Ovary (tissue), 7 donors: ENCODE measurements at regions not wholly inside any gene's neighbourhood (a gene's known extent, or its start where the extent isn't known, plus 50 kb on each side); places are given as distances from the start of the nearest gene placed in this dataset.

ENCODE experiments used
- DNase-seq, 5 donors: peaks; one replicate each; pipeline ENCODE4 v3.0.0-alpha.2; 2019 to 2020
- H3K27ac ChIP-seq, 2 donors: fragments of 200-600 bp; one replicate each; pipeline versions ENCODE4 v1.5.1 to v1.8.0; 2019 to 2022
- H3K27me3 ChIP-seq: fragments of 200-600 bp; one replicate; pipeline ENCODE4 v1.8.0; 2022
- H3K36me3 ChIP-seq: fragments of 200-600 bp; sonication (generic); one replicate; pipeline ENCODE4 v1.5.1; 2019
- H3K4me1 ChIP-seq: one replicate; pipeline ENCODE4 v1.8.1; 2013; ENCODE audit warnings: mild to moderate bottlenecking, moderate library complexity; ENCODE audit not compliant: insufficient read depth
- H3K4me3 ChIP-seq: fragments of 200-600 bp; sonication (generic); one replicate; pipeline ENCODE4 v1.5.1; 2017
- H3K9me3 ChIP-seq, 2 donors: fragments of 200-600 bp in 1 of 2; sonication (generic) in 1 of 2; one replicate each; pipeline versions ENCODE4 v1.5.1 to v1.8.1; 2013 to 2019; ENCODE audit warnings: mild to moderate bottlenecking in 1 of 2, moderate library complexity in 1 of 2
- EP300 ChIP-seq: sonication (generic); formaldehyde crosslinking; IDR thresholded peaks from one replicate; pipeline ENCODE4 v1.6.1; 2017; ENCODE audit warnings: antibody characterized with exemption
- POLR2A ChIP-seq: fragments of 450-650 bp; IDR thresholded peaks from one replicate; pipeline ENCODE4 v1.6.1; 2017; ENCODE audit warnings: antibody characterized with exemption, mild to moderate bottlenecking, moderate library complexity
- WGBS, 3 donors: extraction: QIAGEN DNeasy Blood & Tissue Kit in 1 of 3; methylation state at CpG; one replicate each; pipeline versions ENCODE4 v1.1.5 to v1.1.7; 2013 to 2017; 5-methylcytosine and 5-hydroxymethylcytosine counted together
- intact Hi-C, 4 donors: fragments of 100-400 bp; cut with DNase I; formaldehyde crosslinking; loops; one replicate each; pipeline versions ENCODE4 v1.11.0 to v1.15.1; 2022 to 2023
- TF ChIP-seq, protein P1 (sequence below), 3 donors: fragments of 450-650 bp in 2 of 3; fragments of 200-600 bp in 1 of 3; IDR thresholded peaks; one replicate each; pipeline versions ENCODE4 v1.5.1 to v1.8.0; 2016 to 2022; ENCODE audit warnings: antibody characterized with exemption in 3 of 3, mild to moderate bottlenecking in 1 of 3
- donor health status: DM: no; HTN: no; CAD: no; lungs with moderate emphysema.
- donor health status: DM: no; HTN: no; CAD: no.
- donor health status: Bipolar disorder and iron deficiency.
- donor health status: DM: no; HTN: no; CAD: no.
- donor health status: DM: yes; HTN: yes; CAD: no.

DNA sequence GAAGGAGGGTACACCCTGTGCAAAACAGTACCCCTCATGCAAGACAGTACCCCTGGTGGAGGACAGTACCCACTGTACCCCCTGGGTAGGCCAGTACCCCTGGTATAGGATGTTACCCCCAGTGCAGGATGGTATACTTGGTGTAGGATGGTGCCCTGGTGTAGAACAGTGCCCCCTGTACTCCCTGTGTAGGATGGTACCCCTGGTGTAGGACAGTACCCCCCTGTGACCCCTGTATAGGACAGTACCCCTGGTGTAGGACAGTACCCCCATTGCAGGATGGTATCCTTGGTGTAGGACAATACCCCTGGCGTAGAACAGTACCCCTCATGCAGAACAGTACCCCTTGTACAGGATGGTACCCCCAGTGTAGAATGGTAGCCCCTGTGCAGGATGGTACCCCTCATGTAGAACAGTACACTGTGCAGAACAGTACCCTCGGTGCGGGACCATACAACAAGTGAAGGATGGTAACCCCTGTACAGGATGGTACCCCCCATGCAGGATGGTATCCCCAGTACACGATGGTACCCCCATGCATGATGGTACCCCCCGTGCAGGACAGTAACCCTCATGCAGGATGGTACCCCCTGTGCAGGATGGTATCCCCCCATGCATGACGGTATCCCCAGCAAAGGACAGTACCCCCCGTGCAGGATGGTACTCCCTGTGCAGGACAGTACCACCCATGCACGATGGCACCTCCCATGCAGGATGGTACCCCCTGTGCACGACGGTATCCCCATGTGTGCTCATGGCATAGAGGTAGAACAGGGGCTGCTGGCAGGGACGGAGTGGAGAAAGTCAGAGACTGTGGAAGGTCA lies 248.0 kb downstream of the DCDC2C start:
- Histone ChIP-seq H3K4me1 (no peaks in the 10 kb centered on the region), H3K36me3 (no peaks in the 10 kb centered on the region)
- intact Hi-C loops = no loop called here

DNA sequence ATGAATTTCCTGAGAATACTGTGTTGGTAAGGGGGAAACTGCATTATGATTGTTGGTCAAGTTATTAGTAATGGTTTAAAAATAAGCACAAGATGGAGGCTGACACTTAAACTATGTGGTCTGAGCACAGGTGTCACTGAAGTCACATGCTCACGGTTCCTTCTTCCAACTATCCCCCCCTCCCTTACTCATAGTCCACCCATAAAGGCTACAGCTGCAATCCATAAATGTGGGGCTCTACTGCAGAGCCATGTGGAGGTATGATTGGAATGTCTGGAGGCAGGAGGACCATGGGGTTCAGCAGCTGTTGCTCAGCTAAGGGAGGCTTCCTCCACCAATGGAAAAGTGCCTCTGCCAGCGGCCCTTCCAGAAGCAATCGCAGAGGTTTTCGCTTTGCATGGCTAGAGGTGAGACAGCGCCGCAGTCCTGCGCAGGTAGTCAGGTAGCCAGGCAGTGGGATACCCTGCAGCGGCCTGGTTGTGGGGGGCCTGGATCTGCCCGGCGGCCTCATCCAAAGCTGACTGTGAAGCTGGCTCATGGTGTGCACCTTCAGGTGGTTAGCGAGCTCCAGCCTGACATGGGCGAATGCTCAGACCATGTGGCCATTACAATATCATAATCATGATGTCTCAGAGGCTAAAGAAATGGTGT lies 249.6 kb downstream of the DCDC2C start:
- Histone ChIP-seq H3K27ac (no peak overlapping the region), H3K4me1 (no peaks in the 10 kb centered on the region), H3K4me3 (no peak overlapping the region), H3K9me3 (no peaks in the 10 kb centered on the region), H3K27me3 (no peaks in the 10 kb centered on the region), H3K36me3 (no peaks in the 10 kb centered on the region)
- TF ChIP-seq EP300 = no peak
- no peak for TF ChIP-seq POLR2A
- TF ChIP-seq, protein P1, sequence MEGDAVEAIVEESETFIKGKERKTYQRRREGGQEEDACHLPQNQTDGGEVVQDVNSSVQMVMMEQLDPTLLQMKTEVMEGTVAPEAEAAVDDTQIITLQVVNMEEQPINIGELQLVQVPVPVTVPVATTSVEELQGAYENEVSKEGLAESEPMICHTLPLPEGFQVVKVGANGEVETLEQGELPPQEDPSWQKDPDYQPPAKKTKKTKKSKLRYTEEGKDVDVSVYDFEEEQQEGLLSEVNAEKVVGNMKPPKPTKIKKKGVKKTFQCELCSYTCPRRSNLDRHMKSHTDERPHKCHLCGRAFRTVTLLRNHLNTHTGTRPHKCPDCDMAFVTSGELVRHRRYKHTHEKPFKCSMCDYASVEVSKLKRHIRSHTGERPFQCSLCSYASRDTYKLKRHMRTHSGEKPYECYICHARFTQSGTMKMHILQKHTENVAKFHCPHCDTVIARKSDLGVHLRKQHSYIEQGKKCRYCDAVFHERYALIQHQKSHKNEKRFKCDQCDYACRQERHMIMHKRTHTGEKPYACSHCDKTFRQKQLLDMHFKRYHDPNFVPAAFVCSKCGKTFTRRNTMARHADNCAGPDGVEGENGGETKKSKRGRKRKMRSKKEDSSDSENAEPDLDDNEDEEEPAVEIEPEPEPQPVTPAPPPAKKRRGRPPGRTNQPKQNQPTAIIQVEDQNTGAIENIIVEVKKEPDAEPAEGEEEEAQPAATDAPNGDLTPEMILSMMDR (IDR thresholded peaks at IDR 0.05) = no peak
- 74 to 82% (median 80%) methylated on average over 12 of the region's 12 CpGs for WGBS, 3 donors
- no peak for DNase-seq
- intact Hi-C loops = no loop called here

More for the DNA sequence above, 248.0 kb downstream of the DCDC2C start:
- Histone ChIP-seq H3K9me3 (no peaks in the 10 kb centered on the region), H3K27me3 (no peaks in the 10 kb centered on the region), H3K4me3 (no peak overlapping the region), H3K27ac (no peak overlapping the region)
- TF ChIP-seq, protein P1 (IDR thresholded peaks at IDR 0.05) = no peak
- TF ChIP-seq EP300 (no peak), POLR2A (no peak)
- 89 to 94% (median 91%) methylated on average over 11 of the region's 11 CpGs for WGBS, 3 donors
- no peak for DNase-seq

DNA sequence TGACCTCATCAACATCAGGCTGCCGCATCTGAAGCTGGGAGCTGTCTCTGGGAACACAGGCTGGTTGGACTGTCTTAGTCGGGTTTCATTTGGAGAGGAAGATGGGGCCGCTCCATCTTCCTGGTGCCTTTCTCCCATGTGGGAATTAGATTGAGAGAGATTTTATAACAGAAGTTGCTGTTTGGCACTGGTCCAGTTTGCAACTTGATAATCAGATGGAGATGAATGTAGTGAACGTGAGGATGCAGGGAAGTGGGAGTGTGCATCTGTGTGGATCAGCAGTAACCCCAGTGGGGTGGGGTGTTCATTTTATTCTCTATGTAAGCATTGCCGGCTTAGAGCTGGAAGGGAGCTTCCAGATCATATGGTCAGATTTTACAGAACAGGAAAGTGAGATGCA lies 250.9 kb downstream of the DCDC2C start:
- H3K27me3 ChIP-seq = no peaks in the 10 kb centered on the region
- DNase-seq = no peak
- 48 to 56% (median 51%) methylated on average over 5 of the region's 5 CpGs for WGBS, 3 donors
- no peaks in the 10 kb centered on the region for H3K4me1 ChIP-seq
- H3K36me3 ChIP-seq = no peaks in the 10 kb centered on the region
- TF ChIP-seq, protein P1 (IDR thresholded peaks at IDR 0.05) = no peak
- TF ChIP-seq EP300 (no peak), POLR2A (no peak)
- intact Hi-C loops = no loop called here
- no peak overlapping the region for H3K27ac ChIP-seq
- H3K4me3 ChIP-seq = no peak overlapping the region
- no peaks in the 10 kb centered on the region for H3K9me3 ChIP-seq

DNA sequence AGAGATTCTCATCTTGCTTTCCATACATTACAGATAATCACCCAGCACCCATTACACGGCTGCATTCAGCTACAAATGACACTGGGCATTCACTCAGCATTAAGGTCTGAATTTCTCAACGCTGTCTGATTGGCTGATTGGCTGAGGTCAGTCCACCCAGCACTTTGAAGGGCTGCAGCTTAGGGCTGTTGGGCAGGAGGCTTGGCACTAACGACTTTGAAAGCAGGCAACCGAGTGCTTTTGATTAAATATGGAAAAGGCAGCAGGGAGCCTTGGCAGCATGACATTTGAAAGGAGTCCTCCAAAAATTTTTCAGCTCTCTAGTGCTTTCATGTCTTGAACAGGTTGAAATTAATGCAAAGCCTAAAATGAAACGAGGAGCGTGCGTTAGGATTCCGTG lies 253.0 kb downstream of the DCDC2C start:
- WGBS, 3 donors = 55 to 60% (median 57%) methylated on average over 8 of the region's 8 CpGs
- H3K4me1 ChIP-seq = no peaks in the 10 kb centered on the region

More for the DNA sequence above, 253.0 kb downstream of the DCDC2C start:
- Histone ChIP-seq H3K9me3 (no peaks in the 10 kb centered on the region), H3K36me3 (no peaks in the 10 kb centered on the region), H3K27me3 (no peaks in the 10 kb centered on the region), H3K27ac (no peak overlapping the region), H3K4me3 (no peak overlapping the region)
- TF ChIP-seq, protein P1 (IDR thresholded peaks at IDR 0.05) = no peak
- TF ChIP-seq EP300 = no peak
- no peak for TF ChIP-seq POLR2A
- DNase-seq = no peak
- intact Hi-C loops = no loop called here
